ENCODE measurements at regions not wholly inside any gene's neighbourhood (a gene's known extent, or its start where the extent isn't known, plus 50 kb on each side); places are given as distances from the start of the nearest gene placed in this dataset.

DNA sequence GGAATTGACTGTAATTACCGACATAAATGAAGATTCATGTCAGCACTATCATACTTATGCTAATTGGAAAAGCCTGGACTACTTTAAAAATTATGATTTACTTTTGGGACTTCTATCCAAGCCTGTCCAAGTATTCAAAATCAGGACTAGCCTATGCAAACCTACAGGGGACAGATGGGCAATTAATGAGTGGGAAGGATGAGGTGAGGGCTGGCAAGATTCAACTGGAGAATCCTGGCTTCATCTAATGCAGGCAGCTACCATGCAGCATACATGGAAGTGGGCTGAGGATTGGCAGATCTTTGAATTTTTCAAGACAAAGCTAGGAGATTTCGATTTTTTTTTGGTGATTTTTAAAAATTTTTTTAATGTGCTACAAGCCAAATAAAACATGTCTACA, 532.6 kb downstream of the CSNK1G3 start:
- H3K27me3 ChIP-seq = no peaks in the 10 kb centered on the region
- ATAC-seq (no peak), DNase-seq (no peak)
- H3K27ac ChIP-seq = no peak overlapping the region
- H3K9me3 ChIP-seq = no peaks in the 10 kb centered on the region
- intact Hi-C loops (cut with DNase I) = no loop called here
- H3K4me1 ChIP-seq = peaks cover 0 to 8% (median 0%) of the 10 kb centered on the region in 4 donors
- WGBS (ENCODE audit: insufficient coverage, low coverage, low lambda C conversion rate, missing lambda C conversion rate) = 53% methylated on average over 2 of the region's 2 CpGs
- no peaks in the 10 kb centered on the region for H3K36me3 ChIP-seq
- TF ChIP-seq, protein P1, sequence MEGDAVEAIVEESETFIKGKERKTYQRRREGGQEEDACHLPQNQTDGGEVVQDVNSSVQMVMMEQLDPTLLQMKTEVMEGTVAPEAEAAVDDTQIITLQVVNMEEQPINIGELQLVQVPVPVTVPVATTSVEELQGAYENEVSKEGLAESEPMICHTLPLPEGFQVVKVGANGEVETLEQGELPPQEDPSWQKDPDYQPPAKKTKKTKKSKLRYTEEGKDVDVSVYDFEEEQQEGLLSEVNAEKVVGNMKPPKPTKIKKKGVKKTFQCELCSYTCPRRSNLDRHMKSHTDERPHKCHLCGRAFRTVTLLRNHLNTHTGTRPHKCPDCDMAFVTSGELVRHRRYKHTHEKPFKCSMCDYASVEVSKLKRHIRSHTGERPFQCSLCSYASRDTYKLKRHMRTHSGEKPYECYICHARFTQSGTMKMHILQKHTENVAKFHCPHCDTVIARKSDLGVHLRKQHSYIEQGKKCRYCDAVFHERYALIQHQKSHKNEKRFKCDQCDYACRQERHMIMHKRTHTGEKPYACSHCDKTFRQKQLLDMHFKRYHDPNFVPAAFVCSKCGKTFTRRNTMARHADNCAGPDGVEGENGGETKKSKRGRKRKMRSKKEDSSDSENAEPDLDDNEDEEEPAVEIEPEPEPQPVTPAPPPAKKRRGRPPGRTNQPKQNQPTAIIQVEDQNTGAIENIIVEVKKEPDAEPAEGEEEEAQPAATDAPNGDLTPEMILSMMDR (IDR thresholded peaks at IDR 0.05) = no peak
- no peak for TF ChIP-seq POLR2A (IDR thresholded peaks at IDR 0.05)
- no peak overlapping the region for H3K4me3 ChIP-seq

DNA sequence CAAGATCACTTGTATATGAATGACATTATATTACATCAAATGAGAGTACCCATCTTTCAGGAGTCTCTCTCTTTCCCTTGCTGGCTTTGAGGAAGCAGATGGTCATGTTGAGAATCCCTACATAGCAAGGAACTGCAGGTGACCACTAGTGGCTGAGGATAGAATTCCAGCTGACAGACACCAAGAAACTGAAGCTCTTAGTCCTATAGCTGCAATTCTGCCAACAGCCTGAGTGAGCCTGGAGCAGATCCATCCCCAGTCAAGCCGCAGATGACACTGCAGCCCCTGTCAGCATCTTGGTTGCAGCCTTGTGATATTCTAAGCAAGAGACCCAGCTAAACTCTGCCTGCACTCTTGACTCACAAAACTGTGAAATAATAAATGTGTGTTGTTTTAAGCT, 531.5 kb downstream of the CSNK1G3 start:
- H3K27me3 ChIP-seq = no peaks in the 10 kb centered on the region
- TF ChIP-seq, protein P1 (IDR thresholded peaks at IDR 0.05) = no peak
- TF ChIP-seq POLR2A (IDR thresholded peaks at IDR 0.05) = no peak
- no peak for ATAC-seq
- H3K27ac ChIP-seq = no peak overlapping the region
- H3K9me3 ChIP-seq = no peaks in the 10 kb centered on the region
- no peak overlapping the region for H3K4me3 ChIP-seq
- WGBS (ENCODE audit: insufficient coverage, low coverage, low lambda C conversion rate, missing lambda C conversion rate) = 60% methylated on average over 1 of the region's 1 CpG
- DNase-seq = no peak
- intact Hi-C loops (cut with DNase I) = no loop called here
- peaks cover 0 to 8% (median 0%) of the 10 kb centered on the region in 4 donors for H3K4me1 ChIP-seq
- no peaks in the 10 kb centered on the region for H3K36me3 ChIP-seq

DNA sequence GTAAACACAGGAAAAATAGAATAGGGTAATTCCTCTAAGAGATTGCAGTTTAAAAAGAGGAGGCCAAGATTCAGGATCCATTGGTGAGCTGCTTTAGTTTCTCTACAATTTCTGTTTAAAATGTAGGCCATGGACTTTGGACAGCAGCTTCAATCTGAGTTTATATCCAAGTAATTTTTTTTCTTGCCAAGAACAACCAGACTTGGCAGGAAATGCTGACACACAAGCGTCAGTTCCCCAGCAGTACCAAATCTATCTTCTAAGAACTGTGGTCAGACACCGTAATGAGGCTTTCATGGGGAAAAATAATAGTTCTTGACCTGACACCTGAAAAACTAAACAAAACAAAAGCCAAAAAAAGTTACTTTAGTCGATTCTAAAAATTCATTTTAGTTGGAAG, 528.8 kb downstream of the CSNK1G3 start:
- H3K4me3 ChIP-seq = no peak overlapping the region
- WGBS (ENCODE audit: insufficient coverage, low coverage, low lambda C conversion rate, missing lambda C conversion rate) = 23% methylated on average over 3 of the region's 3 CpGs
- ATAC-seq (peak in 3 of 4 donors; percentile 32 to 58 (median 35)), DNase-seq (no peak)
- intact Hi-C loops (cut with DNase I) = no loop called here
- no peaks in the 10 kb centered on the region for H3K36me3 ChIP-seq
- H3K4me1 ChIP-seq = peaks cover 0 to 8% (median 0%) of the 10 kb centered on the region in 4 donors
- no peaks in the 10 kb centered on the region for H3K27me3 ChIP-seq
- no peak overlapping the region for H3K27ac ChIP-seq
- TF ChIP-seq, protein P1 (IDR thresholded peaks at IDR 0.05) = no peak
- TF ChIP-seq POLR2A (IDR thresholded peaks at IDR 0.05) = no peak
- H3K9me3 ChIP-seq = no peaks in the 10 kb centered on the region

DNA sequence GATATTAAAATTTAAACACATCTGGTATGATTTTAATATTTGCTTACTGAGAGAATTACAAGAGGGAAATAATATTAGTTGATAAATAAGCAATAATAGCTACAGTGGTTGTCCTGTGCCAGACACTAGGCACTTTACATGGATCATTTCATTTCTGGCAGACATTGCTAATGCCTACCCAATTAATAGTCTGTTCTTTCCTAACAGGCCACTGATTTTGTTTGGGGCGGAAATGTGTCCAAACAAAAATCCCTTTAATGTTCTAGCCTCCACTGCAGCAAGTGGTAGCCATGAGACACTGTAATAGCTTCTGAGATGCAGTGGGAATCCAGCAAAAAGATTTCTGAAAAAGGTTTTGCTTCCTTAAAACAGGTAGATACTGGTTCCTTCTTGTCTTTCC, 527.4 kb downstream of the CSNK1G3 start:
- no peak overlapping the region for H3K4me3 ChIP-seq
- intact Hi-C loops (cut with DNase I) = no loop called here
- TF ChIP-seq, protein P1 (IDR thresholded peaks at IDR 0.05) = no peak
- no peak for TF ChIP-seq POLR2A (IDR thresholded peaks at IDR 0.05)
- H3K27ac ChIP-seq = no peak overlapping the region
- no peaks in the 10 kb centered on the region for H3K27me3 ChIP-seq
- peaks cover 0 to 8% (median 0%) of the 10 kb centered on the region in 4 donors for H3K4me1 ChIP-seq
- H3K9me3 ChIP-seq = no peaks in the 10 kb centered on the region
- DNase-seq = no peak
- ATAC-seq = no peak
- 50% methylated on average over 1 of the region's 1 CpG for WGBS (ENCODE audit: insufficient coverage, low coverage, low lambda C conversion rate, missing lambda C conversion rate)
- no peaks in the 10 kb centered on the region for H3K36me3 ChIP-seq

DNA sequence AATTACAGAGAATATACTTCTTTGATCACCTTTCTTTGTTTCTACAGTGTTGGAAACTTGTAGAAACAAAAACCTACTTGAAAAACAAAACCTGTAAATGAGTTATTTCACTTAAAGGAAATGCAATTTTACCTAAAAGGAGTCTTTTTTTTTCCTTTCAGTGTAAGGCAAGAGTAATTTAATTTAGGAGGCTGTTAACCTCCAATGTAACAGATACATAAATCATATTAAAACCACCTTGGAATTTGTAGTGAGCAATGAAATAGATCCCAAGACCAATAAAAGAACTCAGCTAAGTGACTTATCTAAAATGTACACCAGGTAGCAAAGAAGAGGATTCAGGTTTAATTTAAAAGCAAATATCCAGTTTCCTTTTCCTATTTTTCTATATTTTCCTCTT, 524.8 kb downstream of the CSNK1G3 start:
- intact Hi-C loops (cut with DNase I) = no loop called here
- Histone ChIP-seq H3K27ac (no peak overlapping the region), H3K27me3 (no peaks in the 10 kb centered on the region), H3K36me3 (no peaks in the 10 kb centered on the region), H3K4me3 (no peak overlapping the region), H3K9me3 (no peaks in the 10 kb centered on the region), H3K4me1 (peaks cover 0 to 8% (median 0%) of the 10 kb centered on the region in 4 donors)
- ATAC-seq (no peak), DNase-seq (no peak)
- no peak for TF ChIP-seq POLR2A (IDR thresholded peaks at IDR 0.05)
- TF ChIP-seq, protein P1 (IDR thresholded peaks at IDR 0.05) = no peak

Data from right lobe of liver (tissue), 6 donors.